HG02943 (cell line): ENCODE measurements at regions not wholly inside any gene's neighbourhood (a gene's known extent, or its start where the extent isn't known, plus 50 kb on each side); places are given as distances from the start of the nearest gene placed in this dataset.

Experiments used
- ATAC-seq: cut with Tn5 transposase; IDR thresholded peaks from one replicate; pipeline ENCODE4 v1.9.1; 2021; ENCODE audit warnings: mild to moderate bottlenecking, low read depth, moderate library complexity; ENCODE audit not compliant: unreplicated experiment

- no peak for ATAC-seq
These were observed 145.2 kb upstream of the ANKRD28 start for GRCh38 chr3:15942936-15943335.

- no peak for ATAC-seq
These were observed 150.6 kb upstream of the ANKRD28 start for GRCh38 chr3:15948388-15948787.

DNA sequence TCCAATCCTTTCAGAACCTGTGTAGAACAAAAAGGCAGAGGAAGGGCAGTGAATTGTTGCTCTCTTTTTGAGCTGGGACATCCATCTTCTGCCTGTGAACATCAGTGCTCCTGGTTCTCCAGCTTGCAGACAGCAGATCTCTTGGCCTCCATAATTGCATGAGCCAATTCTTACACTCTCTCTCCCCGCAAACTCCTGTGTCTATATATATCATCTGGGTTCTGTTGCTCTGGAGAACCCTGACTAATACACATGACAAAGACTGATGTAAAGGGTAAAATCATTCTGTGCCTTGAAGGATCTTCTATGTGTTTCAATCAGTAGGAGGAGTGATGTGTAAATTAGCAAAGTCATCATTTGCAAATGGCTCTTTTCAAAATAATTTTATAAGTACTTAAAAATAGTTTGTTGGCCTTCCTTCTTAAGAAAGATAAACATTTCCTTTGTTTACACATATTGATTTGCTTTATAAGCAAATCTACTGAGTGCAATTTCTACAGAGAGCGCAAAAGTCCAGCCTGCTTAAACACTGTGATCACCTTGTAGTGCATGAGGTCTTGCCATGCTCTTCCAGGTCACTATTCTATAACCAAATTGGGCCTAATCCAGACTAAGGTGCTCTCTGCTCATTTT is 154.9 kb upstream of the ANKRD28 start:
- ATAC-seq = no peak

- no peak for ATAC-seq
These were observed 156.1 kb upstream of the ANKRD28 start for GRCh38 chr3:15953841-15954240.

GRCh38 chr3:15955968-15956367 is 158.2 kb upstream of the ANKRD28 start:
- ATAC-seq = no peak

GRCh38 chr3:15958692-15959433 is 161.1 kb upstream of the ANKRD28 start:
- no peak for ATAC-seq

- no peak for ATAC-seq
These were observed 161.6 kb upstream of the ANKRD28 start for GRCh38 chr3:15959434-15959811.

DNA sequence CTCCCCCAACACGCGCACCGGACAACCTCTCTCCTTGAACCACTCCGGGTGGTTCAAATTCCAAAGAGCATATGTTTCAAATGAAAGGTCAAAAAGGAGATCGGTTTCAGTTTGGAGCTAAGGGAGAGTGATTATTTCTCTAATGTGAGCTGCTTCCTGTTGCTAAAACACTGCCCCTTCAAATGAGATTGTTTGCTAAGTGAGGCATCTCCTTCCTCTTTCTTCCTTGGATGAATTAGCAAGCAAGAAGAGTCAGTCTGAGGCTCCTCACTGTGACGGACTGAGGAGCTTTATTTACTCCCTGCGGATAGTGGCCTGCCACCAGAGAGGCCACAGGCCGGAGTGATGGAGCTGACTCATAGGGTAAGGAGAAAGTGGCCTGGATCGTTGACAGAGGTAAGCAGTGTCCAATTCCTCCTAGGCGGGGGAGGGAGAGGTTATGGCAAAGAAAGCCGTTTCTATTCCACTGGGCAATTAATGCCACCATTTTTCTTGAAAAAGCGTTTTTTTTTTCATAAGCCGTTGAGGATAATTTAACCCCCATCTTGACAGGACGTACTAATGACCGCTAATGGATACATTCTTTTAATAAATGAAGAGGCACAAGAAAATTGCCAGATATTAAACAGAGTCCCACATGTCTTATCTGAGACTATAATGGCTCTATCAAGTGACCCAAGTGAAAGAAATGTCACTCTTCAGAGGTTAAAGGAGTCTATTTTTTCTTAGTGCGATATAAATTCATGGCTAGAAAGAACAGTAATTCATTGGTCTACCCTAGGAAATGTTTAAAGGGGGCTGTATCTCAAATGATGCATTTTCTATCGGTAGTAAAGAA is 167.0 kb upstream of the ANKRD28 start:
- ATAC-seq = no peak

- ATAC-seq = no peak
These were observed 169.8 kb upstream of the ANKRD28 start for GRCh38 chr3:15967577-15967976.

DNA sequence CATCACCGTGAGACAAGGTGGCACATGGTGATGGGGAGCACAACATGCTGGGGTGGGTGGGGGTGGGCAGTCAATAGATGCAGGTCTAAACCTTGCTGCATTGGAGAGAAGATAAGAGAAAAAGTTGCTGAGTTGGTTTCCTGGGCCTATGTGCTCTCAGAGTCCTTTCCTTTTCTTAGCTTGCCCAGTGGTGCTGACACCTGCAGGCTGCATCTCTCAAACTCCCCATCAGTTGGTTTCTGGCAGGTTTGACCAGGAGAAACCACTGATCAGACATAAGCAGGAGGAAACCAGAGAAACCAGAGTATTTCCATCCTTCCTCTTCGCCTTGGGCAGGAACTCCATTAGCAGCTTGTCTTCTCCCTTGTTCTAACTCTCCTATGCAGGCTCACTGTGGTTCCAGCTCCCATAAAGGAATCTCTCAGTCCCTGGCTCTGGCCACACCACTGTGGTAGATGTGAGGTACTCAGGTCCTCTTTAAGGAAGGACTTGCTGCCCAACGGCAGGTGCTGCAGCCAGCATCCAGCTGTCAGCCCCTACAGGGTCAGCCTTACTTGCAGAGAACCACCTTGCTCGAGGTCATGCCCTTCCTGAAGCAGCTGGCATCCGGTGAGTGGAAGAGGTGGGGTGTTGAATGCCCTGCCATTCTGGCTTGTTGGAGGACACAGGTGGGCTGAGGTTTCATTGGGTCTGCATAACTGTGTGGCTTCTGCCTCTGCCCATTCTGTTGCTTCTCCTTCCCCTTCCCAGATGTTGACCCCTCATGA is 172.3 kb upstream of the ANKRD28 start:
- no peak for ATAC-seq

GRCh38 chr3:15973414-15973813 is 175.6 kb upstream of the ANKRD28 start:
- ATAC-seq = no peak

DNA sequence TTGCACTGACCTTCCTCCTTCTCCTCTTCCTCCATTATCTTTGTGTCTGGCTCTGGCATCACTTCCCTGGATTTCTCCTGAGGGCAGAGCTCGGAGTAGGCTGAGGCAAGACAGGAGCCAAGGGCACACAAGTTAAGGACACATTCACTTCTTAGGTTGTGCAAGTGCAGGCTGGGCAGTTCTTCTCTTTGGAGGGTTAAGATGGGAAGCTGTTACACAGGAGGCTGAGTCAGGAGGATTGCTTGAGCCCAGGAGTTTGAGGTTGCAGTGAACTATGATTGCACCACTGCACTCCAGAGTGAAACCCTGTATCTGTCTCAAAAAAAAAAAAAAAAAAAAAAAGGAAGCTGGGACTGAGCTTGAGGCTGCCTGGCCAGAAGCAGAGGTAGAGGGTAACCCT is 176.2 kb upstream of the ANKRD28 start:
- ATAC-seq = no peak

DNA sequence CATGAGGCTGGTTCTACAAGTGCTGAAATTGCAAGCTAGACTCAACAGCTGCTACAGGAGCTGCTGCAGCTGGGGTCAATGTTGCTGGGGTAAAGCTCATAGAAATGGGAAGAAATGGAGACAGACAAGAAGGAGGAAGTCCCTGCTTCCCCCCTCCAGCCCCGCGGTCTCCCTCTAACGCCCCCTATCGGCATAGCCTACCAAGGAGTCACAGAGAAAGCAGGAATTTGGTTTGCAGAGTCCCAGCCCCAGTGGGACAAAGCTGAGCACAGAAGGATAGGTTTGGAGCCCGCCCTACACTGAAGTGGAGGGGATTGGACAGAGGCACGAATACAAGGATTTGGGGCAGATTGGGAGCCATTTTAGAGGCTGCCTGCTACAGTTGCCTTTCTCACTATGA is 176.9 kb upstream of the ANKRD28 start:
- ATAC-seq = no peak

GRCh38 chr3:15976524-15976923 is 178.7 kb upstream of the ANKRD28 start:
- ATAC-seq = no peak

- no peak for ATAC-seq
These were observed 179.3 kb upstream of the ANKRD28 start for GRCh38 chr3:15977090-15977489.

- ATAC-seq = no peak
These were observed 179.9 kb upstream of the ANKRD28 start for GRCh38 chr3:15977598-15978232.

DNA sequence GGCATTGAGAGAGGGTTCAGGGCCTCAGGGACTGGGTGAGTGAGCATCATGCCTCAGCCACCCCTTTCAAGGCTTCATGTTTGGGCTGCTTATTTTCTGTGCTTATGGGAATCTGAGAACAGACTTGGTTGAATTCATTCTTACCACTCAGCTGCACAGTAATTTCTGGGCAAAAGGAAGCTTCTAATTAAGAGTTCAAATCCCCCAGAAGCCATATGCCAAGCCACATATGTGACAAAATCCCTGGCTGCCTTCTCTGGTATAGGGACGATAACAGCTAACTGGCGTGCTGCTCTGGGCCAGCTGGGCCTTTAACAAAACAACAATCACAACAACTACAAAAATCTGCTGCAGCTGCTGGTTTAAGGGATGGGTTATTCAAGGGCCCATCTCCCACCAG is 181.0 kb upstream of the ANKRD28 start:
- ATAC-seq = no peak

DNA sequence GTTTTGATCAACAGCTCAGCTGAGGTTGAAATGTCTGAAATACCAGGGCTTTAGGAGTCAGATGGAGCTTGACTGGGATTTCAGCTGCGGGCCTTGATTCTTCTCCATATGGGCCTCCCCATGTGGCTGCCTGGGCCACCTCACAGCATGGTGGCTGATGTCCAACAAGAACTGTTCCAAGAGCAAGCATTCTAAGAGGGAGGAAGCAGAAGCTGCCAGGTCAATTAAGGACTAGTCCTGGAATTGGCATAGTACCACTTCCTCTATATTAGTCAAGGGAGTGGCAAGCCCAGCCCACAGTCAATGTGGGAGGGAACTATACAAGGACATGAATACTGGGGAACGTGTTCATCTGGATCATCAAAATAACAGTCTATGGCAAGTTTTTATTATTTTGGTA is 181.7 kb upstream of the ANKRD28 start:
- ATAC-seq = no peak

GRCh38 chr3:15979900-15980299 is 182.1 kb upstream of the ANKRD28 start:
- no peak for ATAC-seq

DNA sequence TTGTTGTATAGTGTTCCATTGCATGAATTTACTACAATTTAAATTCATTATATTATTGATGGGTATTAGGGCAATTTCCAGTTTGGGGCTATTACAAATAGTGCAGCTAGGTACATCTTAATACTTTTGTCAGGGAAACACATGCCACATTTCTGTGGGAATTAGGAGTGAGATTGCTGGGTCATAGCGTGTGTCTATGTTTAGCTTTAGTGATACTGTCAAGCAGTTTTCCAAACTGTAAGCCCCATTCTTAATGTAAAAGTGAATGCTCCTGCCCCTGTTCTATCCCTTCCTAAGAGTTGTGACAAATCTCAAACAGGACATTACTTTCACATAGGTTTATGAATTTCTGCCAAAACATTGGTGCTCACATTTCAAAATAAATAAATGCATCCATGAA is 184.5 kb upstream of the ANKRD28 start:
- no peak for ATAC-seq
